ENCODE measurements at regions not wholly inside any gene's neighbourhood (a gene's known extent, or its start where the extent isn't known, plus 50 kb on each side); places are given as distances from the start of the nearest gene placed in this dataset.

DNA sequence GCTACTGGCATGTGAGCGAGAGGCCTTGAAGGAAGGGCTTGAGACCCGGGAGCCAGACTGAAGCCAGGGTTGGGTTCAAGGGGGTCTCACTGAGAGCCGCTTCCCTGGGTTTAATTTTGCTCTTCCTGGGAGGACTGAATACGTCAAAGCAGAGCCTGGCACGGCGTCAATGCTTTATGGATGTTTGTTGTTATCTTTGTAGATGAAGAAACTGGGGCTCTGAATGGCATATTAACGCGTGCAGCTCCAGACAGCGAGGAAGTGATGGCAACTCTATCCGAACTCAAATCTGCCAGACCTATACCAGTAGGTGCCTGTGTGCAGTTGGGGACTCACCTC lies 152.8 kb upstream of the PARP11 start:
- H3K36me3 ChIP-seq, result no peaks in the 10 kb centered on the region
- H3K27ac ChIP-seq (replicated peaks), result no peak overlapping the region
- H3K4me1 ChIP-seq, result peaks cover 5% of the 10 kb centered on the region
- intact Hi-C loops (cut with micrococcal nuclease), result no loop called here
- H3K4me3 ChIP-seq, result no peak overlapping the region
- TF ChIP-seq, protein P1, sequence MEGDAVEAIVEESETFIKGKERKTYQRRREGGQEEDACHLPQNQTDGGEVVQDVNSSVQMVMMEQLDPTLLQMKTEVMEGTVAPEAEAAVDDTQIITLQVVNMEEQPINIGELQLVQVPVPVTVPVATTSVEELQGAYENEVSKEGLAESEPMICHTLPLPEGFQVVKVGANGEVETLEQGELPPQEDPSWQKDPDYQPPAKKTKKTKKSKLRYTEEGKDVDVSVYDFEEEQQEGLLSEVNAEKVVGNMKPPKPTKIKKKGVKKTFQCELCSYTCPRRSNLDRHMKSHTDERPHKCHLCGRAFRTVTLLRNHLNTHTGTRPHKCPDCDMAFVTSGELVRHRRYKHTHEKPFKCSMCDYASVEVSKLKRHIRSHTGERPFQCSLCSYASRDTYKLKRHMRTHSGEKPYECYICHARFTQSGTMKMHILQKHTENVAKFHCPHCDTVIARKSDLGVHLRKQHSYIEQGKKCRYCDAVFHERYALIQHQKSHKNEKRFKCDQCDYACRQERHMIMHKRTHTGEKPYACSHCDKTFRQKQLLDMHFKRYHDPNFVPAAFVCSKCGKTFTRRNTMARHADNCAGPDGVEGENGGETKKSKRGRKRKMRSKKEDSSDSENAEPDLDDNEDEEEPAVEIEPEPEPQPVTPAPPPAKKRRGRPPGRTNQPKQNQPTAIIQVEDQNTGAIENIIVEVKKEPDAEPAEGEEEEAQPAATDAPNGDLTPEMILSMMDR (IDR thresholded peaks at IDR 0.05; ENCODE audit: borderline replicate concordance), result no peak
- peaks cover 5% of the 10 kb centered on the region for H3K27me3 ChIP-seq (ENCODE audit: low read depth)
- H3K9me3 ChIP-seq (replicated peaks), result no peaks in the 10 kb centered on the region
- DNase-seq, result no peak

DNA sequence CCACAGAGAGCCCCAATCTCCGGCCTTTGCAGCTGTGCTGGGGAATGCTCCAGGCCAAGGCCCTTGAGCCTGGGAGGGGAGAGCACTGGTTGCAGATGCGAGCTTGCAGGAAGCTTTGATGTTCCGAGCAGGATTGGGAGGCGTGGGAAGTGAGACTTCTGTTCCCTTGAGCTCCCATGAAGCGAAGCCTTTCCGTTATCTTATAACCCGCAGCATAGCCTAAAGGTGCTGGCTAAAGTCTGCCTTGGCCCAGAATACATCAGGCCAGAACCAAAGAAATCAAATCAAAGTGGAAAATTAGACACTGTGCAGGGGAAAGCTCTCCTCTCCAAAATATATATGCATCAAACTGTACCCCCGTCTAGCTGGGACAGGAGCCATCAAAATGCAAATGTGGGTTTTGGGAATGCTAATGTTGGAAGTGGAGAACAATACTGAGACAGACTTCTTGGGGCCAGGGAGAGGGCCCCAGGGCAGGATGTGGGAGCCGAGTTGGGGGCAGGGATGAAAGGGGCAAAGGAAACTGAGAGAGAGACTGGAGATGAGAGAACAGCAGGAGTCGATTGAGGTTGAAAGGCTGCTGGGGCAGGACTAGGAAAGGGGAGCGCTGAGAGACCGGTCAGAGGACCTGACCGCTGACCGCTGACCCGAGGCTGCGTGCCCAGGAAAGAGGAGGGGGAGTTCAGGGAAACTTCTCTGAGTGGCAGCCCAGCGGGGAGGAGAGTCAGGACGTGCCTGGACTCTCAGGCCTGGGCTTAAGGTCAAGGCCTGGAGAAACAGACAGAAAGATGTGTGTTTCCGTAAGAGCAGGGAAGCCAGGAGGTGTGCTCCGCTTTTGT lies 152.2 kb upstream of the PARP11 start:
- H3K36me3 ChIP-seq, result no peaks in the 10 kb centered on the region
- H3K4me1 ChIP-seq, result no peaks in the 10 kb centered on the region
- no peak for DNase-seq
- H3K27ac ChIP-seq (replicated peaks), result no peak overlapping the region
- no peaks in the 10 kb centered on the region for H3K9me3 ChIP-seq (replicated peaks)
- no peak overlapping the region for H3K4me3 ChIP-seq
- H3K27me3 ChIP-seq (ENCODE audit: low read depth), result peaks cover 5% of the 10 kb centered on the region
- intact Hi-C loops (cut with micrococcal nuclease), result no loop called here
- TF ChIP-seq, protein P1 (IDR thresholded peaks at IDR 0.05; ENCODE audit: borderline replicate concordance), result no peak

DNA sequence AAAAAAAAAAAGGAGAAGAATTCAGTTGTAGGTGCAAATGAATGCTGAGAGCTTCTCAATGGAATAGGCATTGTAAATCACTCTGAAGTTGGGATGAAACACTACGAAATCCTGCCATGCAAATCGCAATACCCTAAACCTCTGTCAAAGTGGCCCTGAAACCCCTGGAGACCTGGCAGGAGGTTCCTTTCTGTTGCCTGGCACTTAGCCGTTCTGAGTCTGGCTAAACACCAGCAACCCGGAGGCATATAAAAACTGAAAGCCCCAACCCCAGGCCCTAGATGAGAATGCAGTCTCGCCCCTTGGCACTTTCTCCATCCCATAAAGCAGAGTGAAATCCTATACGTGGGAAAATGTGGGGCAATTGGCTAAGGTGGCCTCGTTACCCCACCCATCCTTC lies 151.5 kb upstream of the PARP11 start:
- no peaks in the 10 kb centered on the region for H3K36me3 ChIP-seq
- H3K4me3 ChIP-seq, result no peak overlapping the region
- no peaks in the 10 kb centered on the region for H3K4me1 ChIP-seq
- H3K9me3 ChIP-seq (replicated peaks), result no peaks in the 10 kb centered on the region
- TF ChIP-seq, protein P1 (IDR thresholded peaks at IDR 0.05; ENCODE audit: borderline replicate concordance), result no peak
- H3K27me3 ChIP-seq (ENCODE audit: low read depth), result peaks cover 5% of the 10 kb centered on the region
- H3K27ac ChIP-seq (replicated peaks), result no peak overlapping the region
- intact Hi-C loops (cut with micrococcal nuclease), result no loop called here
- no peak for DNase-seq

DNA sequence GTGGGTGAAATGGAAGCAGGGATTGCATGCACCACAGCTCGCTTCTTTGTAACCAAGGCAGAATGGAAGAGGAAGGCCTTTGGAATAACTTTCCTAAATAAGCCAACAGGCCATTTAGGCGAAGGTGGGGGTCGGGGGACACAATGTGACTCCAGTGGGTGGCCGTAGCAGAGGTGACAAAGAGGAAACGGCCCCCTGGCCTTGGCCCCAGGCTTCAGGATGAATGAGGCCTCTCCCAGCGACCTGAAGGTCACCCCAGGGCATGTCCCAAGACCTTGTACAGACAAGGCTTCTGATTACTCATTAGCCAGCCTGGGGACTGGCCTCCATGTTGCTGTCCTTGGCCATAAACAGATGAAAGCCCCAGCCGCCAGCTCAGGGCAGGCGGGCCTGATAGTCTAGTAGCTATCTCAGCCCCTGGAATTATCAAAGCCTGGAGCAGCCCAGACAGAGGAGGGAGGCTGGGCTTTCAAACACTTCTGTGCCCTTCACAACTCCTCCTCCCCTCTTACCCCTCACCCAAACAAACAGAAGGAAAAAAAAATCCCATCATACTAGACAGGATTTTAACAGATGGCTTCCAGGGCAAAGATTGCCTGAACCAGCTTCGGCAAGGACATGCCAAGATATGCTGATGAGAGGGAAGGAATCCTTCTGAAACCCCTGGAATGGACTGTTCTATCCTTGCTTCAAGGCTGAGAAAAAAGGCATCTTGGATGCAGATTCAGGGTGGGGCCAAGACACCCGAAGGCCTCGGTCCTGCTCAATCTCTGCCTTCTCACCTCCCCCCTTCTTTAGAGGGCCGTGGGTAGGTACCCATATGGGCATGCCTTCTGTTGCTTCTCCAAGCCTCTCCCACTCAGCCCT lies 142.3 kb upstream of the PARP11 start:
- H3K27ac ChIP-seq (replicated peaks), result no peak overlapping the region
- DNase-seq, result no peak
- H3K36me3 ChIP-seq, result no peaks in the 10 kb centered on the region
- H3K4me1 ChIP-seq, result no peaks in the 10 kb centered on the region
- H3K27me3 ChIP-seq (ENCODE audit: low read depth), result no peaks in the 10 kb centered on the region
- TF ChIP-seq, protein P1 (IDR thresholded peaks at IDR 0.05; ENCODE audit: borderline replicate concordance), result no peak
- no peak overlapping the region for H3K4me3 ChIP-seq
- H3K9me3 ChIP-seq (replicated peaks), result no peaks in the 10 kb centered on the region
- intact Hi-C loops (cut with micrococcal nuclease), result no loop called here

DNA sequence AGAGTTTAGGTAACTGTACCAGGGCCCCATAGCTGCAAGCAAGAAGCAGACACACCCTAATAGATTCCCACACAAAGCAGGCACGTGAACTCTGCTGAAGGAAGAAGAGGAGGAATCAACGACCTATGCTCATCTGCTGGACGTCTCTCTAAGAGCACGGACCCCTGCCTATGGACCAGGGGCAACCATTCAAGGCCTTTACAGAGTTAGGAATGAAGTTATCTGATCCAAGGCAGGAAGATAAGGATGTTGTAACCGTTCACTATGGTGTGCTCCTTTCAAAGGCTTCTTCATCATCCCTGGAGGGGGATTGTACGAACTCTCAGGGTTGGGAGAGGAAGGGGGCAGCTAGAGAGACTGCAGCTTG lies 141.6 kb upstream of the PARP11 start:
- Histone ChIP-seq H3K4me3 (no peak overlapping the region), H3K4me1 (no peaks in the 10 kb centered on the region), H3K27ac (replicated peaks) (no peak overlapping the region), H3K27me3 (ENCODE audit: low read depth) (no peaks in the 10 kb centered on the region), H3K36me3 (no peaks in the 10 kb centered on the region), H3K9me3 (replicated peaks) (no peaks in the 10 kb centered on the region)
- DNase-seq, result no peak
- intact Hi-C loops (cut with micrococcal nuclease), result no loop called here
- TF ChIP-seq, protein P1 (IDR thresholded peaks at IDR 0.05; ENCODE audit: borderline replicate concordance), result no peak

Data from left ventricle myocardium inferior (tissue), 1 donor.